ENCODE measurements at regions not wholly inside any gene's neighbourhood (a gene's known extent, or its start where the extent isn't known, plus 50 kb on each side); places are given as distances from the start of the nearest gene placed in this dataset.

DNA sequence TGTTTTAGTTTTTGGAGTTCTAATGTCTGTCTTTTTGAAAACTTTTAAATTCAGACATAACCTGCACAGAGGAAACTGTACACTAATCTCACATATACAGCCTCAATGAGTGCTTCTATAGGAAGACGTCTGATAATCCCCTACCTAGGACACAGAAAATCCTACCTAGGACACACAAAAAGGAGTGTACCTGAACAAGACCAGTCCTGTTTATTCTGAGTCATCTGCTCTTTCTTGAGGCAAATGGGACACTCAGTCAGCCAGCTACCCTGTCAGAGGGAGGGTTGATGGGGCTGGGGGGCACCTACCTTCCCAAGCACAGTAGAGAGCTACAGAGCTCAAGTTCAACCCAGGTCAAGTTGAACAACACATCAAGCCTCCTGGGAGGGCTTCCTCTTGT lies 346.6 kb upstream of the NCAM1 start:
- Histone ChIP-seq H3K4me3 (no peak overlapping the region), H3K27ac (peak overlapping the region in 1 of 2 donors; percentile 76), H3K4me1 (peaks cover 7 to 11% of the 10 kb centered on the region in 2 donors), H3K9me3 (no peaks in the 10 kb centered on the region), H3K27me3 (no peaks in the 10 kb centered on the region), H3K36me3 (no peaks in the 10 kb centered on the region)
- no peak for DNase-seq
- intact Hi-C loops (cut with DNase I; ENCODE audit: low total_unique reads) = no loop called here
- TF ChIP-seq, protein P1, sequence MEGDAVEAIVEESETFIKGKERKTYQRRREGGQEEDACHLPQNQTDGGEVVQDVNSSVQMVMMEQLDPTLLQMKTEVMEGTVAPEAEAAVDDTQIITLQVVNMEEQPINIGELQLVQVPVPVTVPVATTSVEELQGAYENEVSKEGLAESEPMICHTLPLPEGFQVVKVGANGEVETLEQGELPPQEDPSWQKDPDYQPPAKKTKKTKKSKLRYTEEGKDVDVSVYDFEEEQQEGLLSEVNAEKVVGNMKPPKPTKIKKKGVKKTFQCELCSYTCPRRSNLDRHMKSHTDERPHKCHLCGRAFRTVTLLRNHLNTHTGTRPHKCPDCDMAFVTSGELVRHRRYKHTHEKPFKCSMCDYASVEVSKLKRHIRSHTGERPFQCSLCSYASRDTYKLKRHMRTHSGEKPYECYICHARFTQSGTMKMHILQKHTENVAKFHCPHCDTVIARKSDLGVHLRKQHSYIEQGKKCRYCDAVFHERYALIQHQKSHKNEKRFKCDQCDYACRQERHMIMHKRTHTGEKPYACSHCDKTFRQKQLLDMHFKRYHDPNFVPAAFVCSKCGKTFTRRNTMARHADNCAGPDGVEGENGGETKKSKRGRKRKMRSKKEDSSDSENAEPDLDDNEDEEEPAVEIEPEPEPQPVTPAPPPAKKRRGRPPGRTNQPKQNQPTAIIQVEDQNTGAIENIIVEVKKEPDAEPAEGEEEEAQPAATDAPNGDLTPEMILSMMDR (IDR thresholded peaks at IDR 0.05) = no peak
- TF ChIP-seq POLR2A (IDR thresholded peaks at IDR 0.05) = no peak

- no peaks in the 10 kb centered on the region for H3K9me3 ChIP-seq
- H3K27me3 ChIP-seq = no peaks in the 10 kb centered on the region
- H3K4me3 ChIP-seq = no peak overlapping the region
- H3K4me1 ChIP-seq = peaks cover 7 to 11% of the 10 kb centered on the region in 2 donors
- no peak for DNase-seq
- intact Hi-C loops (cut with DNase I; ENCODE audit: low total_unique reads) = no loop called here
- no peak overlapping the region for H3K27ac ChIP-seq
- no peaks in the 10 kb centered on the region for H3K36me3 ChIP-seq
- no peak for TF ChIP-seq POLR2A (IDR thresholded peaks at IDR 0.05)
- TF ChIP-seq, protein P1 (IDR thresholded peaks at IDR 0.05) = no peak
These were observed 346.0 kb upstream of the NCAM1 start for GRCh38 chr11:112615238-112615637.

GRCh38 chr11:112615891-112616290 lies 345.3 kb upstream of the NCAM1 start:
- Histone ChIP-seq H3K36me3 (no peaks in the 10 kb centered on the region), H3K4me3 (no peak overlapping the region), H3K4me1 (peaks cover 7 to 11% of the 10 kb centered on the region in 2 donors), H3K27me3 (no peaks in the 10 kb centered on the region), H3K9me3 (no peaks in the 10 kb centered on the region), H3K27ac (no peak overlapping the region)
- DNase-seq = no peak
- intact Hi-C loops (cut with DNase I; ENCODE audit: low total_unique reads) = no loop called here
- TF ChIP-seq, protein P1 (IDR thresholded peaks at IDR 0.05) = no peak
- no peak for TF ChIP-seq POLR2A (IDR thresholded peaks at IDR 0.05)

- H3K27ac ChIP-seq = no peak overlapping the region
- H3K4me1 ChIP-seq = peaks cover 7 to 11% of the 10 kb centered on the region in 2 donors
- DNase-seq = no peak
- TF ChIP-seq, protein P1 (IDR thresholded peaks at IDR 0.05) = no peak
- TF ChIP-seq POLR2A (IDR thresholded peaks at IDR 0.05) = no peak
- no peaks in the 10 kb centered on the region for H3K36me3 ChIP-seq
- H3K9me3 ChIP-seq = no peaks in the 10 kb centered on the region
- H3K4me3 ChIP-seq = no peak overlapping the region
- H3K27me3 ChIP-seq = no peaks in the 10 kb centered on the region
- intact Hi-C loops (cut with DNase I; ENCODE audit: low total_unique reads) = no loop called here
These were observed 344.7 kb upstream of the NCAM1 start for GRCh38 chr11:112616327-112617097.

DNA sequence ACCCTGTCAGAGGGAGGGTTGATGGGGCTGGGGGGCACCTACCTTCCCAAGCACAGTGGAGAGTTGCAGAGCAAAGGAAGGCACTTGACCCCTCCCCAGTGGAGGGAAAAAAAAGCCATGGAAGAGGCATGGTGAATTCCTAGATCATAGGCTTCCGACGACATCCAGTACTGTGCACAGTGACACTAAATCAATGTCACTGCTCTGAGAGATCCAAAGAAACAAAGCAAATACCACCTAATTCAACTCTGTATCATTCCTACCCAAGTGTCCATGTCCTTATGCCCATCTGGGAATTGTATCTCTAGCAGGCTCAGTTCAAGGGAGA lies 344.2 kb upstream of the NCAM1 start:
- no peak overlapping the region for H3K4me3 ChIP-seq
- H3K4me1 ChIP-seq = peaks cover 7 to 11% of the 10 kb centered on the region in 2 donors
- H3K36me3 ChIP-seq = no peaks in the 10 kb centered on the region
- intact Hi-C loops (cut with DNase I; ENCODE audit: low total_unique reads) = no loop called here
- DNase-seq = no peak
- no peaks in the 10 kb centered on the region for H3K27me3 ChIP-seq
- TF ChIP-seq, protein P1 (IDR thresholded peaks at IDR 0.05) = no peak
- no peak for TF ChIP-seq POLR2A (IDR thresholded peaks at IDR 0.05)
- no peak overlapping the region for H3K27ac ChIP-seq
- no peaks in the 10 kb centered on the region for H3K9me3 ChIP-seq
